Kidney (tissue), 13 donors: ENCODE measurements at regions not wholly inside any gene's neighbourhood (a gene's known extent, or its start where the extent isn't known, plus 50 kb on each side); places are given as distances from the start of the nearest gene placed in this dataset.

Source experiments
- DNase-seq, 5 donors: peaks; one replicate each; pipeline ENCODE4 v3.0.0-alpha.2; 2013 to 2020
- FAIRE-seq: peaks from 2 replicates; lab custom pipeline; 2012; peaks lifted over from hg19 to GRCh38; lab: Jason Lieb, UNC
- H3K27ac ChIP-seq, 2 donors: one replicate each; pipeline ENCODE4 v1.7.0; 2013; ENCODE audit warnings: low read depth in 2 of 2, low read length in 2 of 2, inconsistent platforms in 1 of 2
- H3K27me3 ChIP-seq: one replicate; pipeline ENCODE4 v1.7.1; 2013; ENCODE audit warnings: low read length, inconsistent platforms; ENCODE audit not compliant: control insufficient read depth, insufficient read depth
- H3K36me3 ChIP-seq, 3 donors: one replicate each; pipeline versions ENCODE4 v1.7.0 to v1.7.1; 2013; ENCODE audit warnings: low read length in 3 of 3, control low read depth in 1 of 3, inconsistent platforms in 1 of 3; ENCODE audit not compliant: insufficient read depth in 3 of 3, control insufficient read depth in 2 of 3
- H3K4me1 ChIP-seq, 3 donors: one replicate each; pipeline versions ENCODE4 v1.7.0 to v1.7.1; 2013; ENCODE audit warnings: low read length in 3 of 3, inconsistent platforms in 1 of 3, low read depth in 1 of 3; ENCODE audit not compliant: control insufficient read depth in 2 of 3, insufficient read depth in 2 of 3
- H3K4me3 ChIP-seq, 3 donors: one replicate each; pipeline versions ENCODE4 v1.7.0 to v1.8.1; 2013; ENCODE audit warnings: low read length in 3 of 3, control low read depth in 1 of 3, inconsistent platforms in 1 of 3
- H3K9ac ChIP-seq, 3 donors: one replicate each; pipeline versions ENCODE4 v1.7.0 to v1.7.1; 2013; ENCODE audit warnings: low read length in 3 of 3, control low read depth in 1 of 3, inconsistent platforms in 1 of 3
- H3K9me3 ChIP-seq, 3 donors: one replicate each; pipeline versions ENCODE4 v1.7.0 to v1.7.1; 2013; ENCODE audit warnings: low read length in 3 of 3, control low read depth in 1 of 3, inconsistent platforms in 1 of 3; ENCODE audit not compliant: control insufficient read depth in 2 of 3, insufficient read depth in 1 of 3
- CTCF ChIP-seq: IDR thresholded peaks from 3 replicates; pipeline ENCODE4 v1.5.1; 2012; ENCODE audit warnings: mild to moderate bottlenecking, moderate library complexity, borderline replicate concordance; ENCODE audit not compliant: insufficient read depth; ENCODE audit errors: extremely low read depth
- intact Hi-C: fragments of 100-400 bp; cut with DNase I; formaldehyde crosslinking; loops from one replicate; pipeline ENCODE4 v1.11.1; 2022
- donor health status: control.
- donor health status: control.
- donor health status: control.
- donor health status: control.
- donor health status: control.
- donor health status: DM: yes; HTN: yes; CAD: no.
- donor health status: Normal renal cell carcinoma (clear cell type).

GRCh38 chr17:69853541-69854224 is 221.3 kb upstream of the KCNJ16 start:
- Histone ChIP-seq H3K4me3 (no peak overlapping the region), H3K36me3 (no peaks in the 10 kb centered on the region), H3K27me3 (no peaks in the 10 kb centered on the region), H3K9me3 (peaks cover 0 to 2% (median 0%) of the 10 kb centered on the region in 3 donors), H3K27ac (no peak overlapping the region), H3K9ac (no peak overlapping the region), H3K4me1 (peaks cover 0 to 4% (median 0%) of the 10 kb centered on the region in 3 donors)
- FAIRE-seq (no peak), DNase-seq (peak in 1 of 5 donors; percentile 17)
- intact Hi-C loops = no loop called here
- no peak for TF ChIP-seq CTCF

- Histone ChIP-seq H3K9me3 (peaks cover 0 to 5% (median 0%) of the 10 kb centered on the region in 3 donors), H3K4me1 (peaks cover 0 to 4% (median 0%) of the 10 kb centered on the region in 3 donors), H3K36me3 (no peaks in the 10 kb centered on the region), H3K27me3 (no peaks in the 10 kb centered on the region), H3K27ac (no peak overlapping the region), H3K4me3 (no peak overlapping the region), H3K9ac (no peak overlapping the region)
- FAIRE-seq (no peak), DNase-seq (peak in 1 of 5 donors; percentile 2)
- TF ChIP-seq CTCF = no peak
- intact Hi-C loops = no loop called here
Observed at GRCh38 chr17:69854225-69854780, 220.7 kb upstream of the KCNJ16 start.

GRCh38 chr17:69856946-69857345 is 218.1 kb upstream of the KCNJ16 start:
- no peak for DNase-seq
- Histone ChIP-seq H3K4me3 (no peak overlapping the region), H3K27ac (no peak overlapping the region), H3K9me3 (peaks cover 0 to 5% (median 0%) of the 10 kb centered on the region in 3 donors), H3K9ac (no peak overlapping the region), H3K36me3 (no peaks in the 10 kb centered on the region), H3K27me3 (no peaks in the 10 kb centered on the region), H3K4me1 (peaks cover 0 to 4% (median 0%) of the 10 kb centered on the region in 3 donors)
- FAIRE-seq = no peak
- intact Hi-C loops = no loop called here
- no peak for TF ChIP-seq CTCF
